HG03354 (cell line): ENCODE measurements at regions not wholly inside any gene's neighbourhood (a gene's known extent, or its start where the extent isn't known, plus 50 kb on each side); places are given as distances from the start of the nearest gene placed in this dataset.
"Not testable (repeated sequence)": the region's sequence is repeated elsewhere in the genome, so short reads cannot be mapped to it uniquely, and the experiment has no call there.

ENCODE experiments used
- ATAC-seq: cut with Tn5 transposase; IDR thresholded peaks from one replicate; pipeline ENCODE4 v1.9.1; 2021; ENCODE audit warnings: mild to moderate bottlenecking; ENCODE audit not compliant: unreplicated experiment, poor library complexity, severe bottlenecking

DNA sequence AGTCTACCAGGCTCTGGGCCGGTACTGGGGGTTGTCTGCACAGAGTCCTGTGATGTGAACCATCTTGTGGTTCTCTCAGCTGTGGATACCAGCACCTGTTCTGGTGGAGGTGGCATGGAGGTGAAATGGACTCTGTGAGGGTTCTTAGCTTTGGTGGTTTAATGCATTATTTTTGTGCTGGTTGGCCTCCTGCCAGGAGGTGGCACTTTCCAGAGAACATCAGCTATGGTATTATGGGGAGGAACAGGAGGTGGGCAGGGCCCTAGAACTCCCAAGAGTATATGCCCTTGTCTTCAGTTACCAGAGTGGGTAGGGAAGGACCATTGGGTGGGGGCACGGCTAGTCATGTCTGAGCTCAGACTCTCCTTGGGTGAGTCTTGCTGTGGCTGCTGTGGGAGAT is 187.1 kb downstream of the ACTR3B start:
- ATAC-seq: not testable (repeated sequence)

DNA sequence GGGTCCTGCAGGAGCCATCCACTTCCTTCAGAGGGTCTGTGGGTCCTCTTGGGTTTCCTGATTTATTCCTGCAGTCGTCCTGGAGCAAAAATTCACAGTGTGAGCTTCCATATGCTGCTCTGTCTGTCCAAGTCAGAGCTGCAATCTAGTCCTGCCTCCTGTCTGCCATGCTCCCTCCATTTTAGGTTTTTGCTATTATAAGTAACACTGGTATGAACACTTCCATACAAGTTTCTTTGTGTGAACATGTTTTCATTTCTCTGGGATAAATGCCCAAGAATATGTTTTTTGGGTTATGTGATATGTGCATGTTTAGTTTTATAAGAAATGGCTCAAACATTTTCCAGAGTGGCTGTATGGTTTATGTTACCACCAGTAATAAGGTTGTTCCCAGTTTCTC is 188.1 kb downstream of the ACTR3B start:
- ATAC-seq: no peak

DNA sequence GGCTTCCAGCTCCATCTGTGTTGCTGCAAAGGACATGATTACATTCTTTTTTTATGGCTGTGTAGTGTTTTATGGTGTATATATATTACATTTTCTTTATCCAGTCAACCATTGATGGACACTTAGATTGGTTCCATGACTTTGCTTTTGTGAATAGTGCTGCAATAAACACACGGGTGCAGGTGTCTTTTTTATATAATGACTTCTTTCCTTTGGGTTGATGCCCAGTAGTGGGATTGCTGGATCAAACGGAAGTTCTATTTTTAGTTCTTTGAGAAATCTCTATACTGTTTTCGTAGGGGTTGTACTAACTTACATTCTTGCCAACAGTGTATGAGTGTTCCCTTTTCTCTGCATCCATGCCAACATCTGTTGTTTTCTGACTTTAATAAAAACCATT is 189.7 kb downstream of the ACTR3B start:
- ATAC-seq: no peak

DNA sequence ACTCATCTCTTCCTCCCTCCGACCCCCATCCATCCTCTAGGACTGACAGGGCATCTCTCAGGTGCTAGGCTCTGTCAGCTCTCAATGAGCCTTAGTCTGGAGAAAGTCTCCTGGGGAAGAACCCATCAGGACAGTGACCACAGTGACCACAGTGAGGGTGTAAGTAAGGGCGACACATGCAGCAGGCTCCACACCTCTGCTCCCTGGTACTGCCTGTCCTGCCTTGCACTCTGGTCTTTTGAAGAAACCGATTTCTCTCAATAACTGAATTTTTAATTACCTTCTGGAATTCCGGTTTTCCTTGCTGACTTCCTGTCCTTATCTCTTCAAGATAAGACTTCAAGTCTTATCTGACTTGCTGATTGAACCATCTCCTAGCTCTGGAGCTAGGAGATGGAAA is 190.2 kb downstream of the ACTR3B start:
- ATAC-seq: no peak

DNA sequence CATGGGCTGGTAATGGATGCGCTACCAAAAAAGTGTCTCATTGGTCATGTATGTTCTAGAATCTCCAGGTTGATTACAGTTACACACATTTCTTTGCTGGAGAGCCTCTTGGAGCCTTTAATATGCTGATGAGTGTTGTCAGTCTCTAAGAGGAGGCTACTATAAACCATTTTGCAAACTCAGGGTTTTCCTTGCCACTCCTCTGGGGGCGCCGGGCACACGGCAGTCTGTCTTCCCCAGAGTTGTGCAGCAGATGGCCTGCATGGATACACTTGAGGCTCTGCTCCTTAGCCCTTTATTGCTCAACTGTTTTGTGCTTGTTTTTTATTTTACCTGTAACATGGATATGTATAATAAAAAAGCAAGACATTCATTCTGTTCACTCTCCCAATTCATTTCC is 196.5 kb downstream of the ACTR3B start:
- ATAC-seq: no peak

DNA sequence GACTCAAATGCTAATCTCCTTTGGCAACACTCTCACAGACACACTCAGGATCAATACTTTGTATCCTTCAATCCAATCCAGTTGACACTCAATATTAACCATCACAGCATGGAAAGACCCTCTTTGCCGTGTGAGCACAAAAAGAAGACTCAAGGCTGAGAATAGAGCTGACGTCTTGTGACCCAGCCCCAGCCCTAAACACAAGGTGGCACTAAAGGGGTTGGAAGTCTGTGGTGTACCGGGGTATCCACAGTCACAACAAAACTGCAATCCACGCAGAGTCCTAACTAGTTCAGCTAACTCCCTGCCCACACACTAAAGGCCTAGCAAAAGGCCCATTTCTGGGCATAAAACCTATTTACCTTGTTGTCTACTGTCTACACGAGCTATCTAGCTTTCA is 200.1 kb downstream of the ACTR3B start:
- no peak for ATAC-seq

DNA sequence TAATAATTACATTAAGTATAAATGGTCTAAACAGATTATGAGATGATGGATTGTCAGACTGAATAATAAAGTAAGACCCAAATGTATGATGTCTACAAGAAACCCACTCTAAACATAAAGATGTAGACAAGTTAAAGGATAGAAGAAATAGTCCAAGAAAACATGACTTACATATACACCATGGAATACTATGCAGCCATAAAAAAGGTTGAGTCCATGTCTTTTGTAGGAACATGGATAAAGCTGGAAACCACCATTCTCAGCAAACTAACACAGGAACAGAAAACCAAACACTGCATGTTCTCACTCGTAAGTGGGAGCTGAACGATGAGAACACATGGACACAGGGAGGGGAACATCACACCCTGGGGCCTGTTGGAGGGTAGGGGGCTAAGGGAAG is 202.2 kb downstream of the ACTR3B start:
- ATAC-seq: not testable (repeated sequence)

DNA sequence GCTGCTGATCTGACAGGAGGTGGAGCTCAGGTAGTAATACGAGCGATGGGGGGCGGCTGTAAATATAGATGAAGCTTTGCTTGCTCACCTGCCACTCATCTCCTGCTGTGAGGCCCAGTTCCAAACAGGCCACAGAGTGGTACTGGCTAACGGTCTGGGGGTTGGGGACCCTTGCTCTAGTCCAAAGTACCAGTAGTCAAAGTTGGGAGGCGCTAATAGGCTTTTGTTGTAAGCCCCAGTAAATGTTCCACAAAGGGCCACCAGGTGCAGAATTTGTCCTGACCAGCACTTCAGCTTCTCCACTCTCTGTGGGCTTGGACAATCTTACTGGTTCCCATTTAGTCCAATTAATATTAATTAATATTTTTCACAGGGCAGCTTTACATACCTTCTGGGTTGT is 206.6 kb downstream of the ACTR3B start:
- no peak for ATAC-seq

DNA sequence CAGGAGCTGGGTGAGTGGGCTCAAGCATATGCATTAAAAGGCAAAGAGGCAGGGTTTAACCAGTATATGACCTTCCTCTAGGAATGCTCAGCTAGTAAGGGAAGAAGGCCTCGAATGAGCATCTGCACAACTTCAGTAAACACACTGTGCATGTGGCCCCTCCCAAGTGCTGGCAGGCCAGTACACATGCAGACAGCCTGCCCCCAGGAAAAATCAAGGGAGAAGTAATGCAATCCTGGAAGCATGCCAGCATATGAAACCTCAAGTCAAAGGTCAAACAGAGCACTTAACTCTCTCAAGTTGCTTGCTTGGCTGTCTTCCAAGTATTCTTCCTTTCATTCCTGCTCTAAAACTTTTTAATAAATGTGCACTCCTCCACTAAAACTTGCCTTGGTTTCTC is 208.4 kb downstream of the ACTR3B start:
- ATAC-seq: no peak

DNA sequence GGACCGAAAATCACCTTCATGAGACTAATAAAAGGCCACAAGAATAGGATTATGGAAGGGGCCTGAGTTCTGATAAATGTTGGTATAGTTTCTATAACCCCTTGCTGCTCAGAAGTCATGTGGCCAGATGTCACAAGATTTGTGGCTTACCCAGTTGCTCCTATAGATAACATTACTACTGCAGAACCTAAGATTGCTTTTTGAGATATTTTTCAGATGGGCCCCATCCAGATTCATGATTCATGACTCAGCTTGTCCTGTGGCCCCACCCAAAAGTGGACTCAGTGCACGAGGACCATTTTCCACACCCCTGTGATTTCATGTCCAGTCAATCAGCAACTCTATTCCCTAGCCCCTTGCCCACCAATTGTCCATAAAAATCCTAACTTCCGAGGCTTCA is 209.0 kb downstream of the ACTR3B start:
- no peak for ATAC-seq

DNA sequence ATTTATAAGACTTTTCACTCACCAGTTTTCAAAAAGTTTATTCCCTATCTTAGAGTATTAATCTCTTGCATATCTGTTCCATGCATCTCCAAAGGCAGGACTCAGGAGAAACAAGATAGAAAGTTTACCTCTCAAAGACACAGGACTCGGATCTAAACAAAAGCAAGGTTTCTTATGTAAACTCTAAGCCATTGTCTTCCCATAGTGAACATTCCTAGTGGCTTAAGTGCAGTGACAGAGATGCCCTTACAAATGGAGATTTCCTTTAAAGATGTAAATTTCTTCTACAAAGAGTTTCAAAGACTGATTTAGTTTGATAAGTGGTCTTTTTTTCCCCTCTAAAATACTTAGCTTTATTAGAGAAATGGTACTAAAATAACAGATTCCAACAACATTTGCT is 209.8 kb downstream of the ACTR3B start:
- ATAC-seq: no peak

DNA sequence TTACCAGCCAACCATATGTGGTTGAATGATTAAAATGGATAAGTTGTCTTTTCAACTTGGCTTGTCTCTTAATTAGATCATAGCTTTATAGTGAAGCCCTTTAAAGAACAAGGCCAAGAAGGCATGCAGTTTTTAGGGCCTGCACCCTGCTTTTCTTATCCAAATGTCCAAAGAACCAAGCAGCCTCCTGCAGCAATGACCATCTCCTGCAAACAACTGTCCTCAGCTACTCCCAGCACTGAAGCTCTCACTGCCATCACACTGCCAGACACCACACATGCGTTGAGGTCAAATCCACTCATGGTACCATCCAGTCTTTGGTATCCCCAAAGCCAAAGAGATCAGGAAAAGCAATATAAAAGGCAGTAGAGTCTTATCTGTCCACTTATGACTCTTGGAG is 210.3 kb downstream of the ACTR3B start:
- ATAC-seq: no peak

DNA sequence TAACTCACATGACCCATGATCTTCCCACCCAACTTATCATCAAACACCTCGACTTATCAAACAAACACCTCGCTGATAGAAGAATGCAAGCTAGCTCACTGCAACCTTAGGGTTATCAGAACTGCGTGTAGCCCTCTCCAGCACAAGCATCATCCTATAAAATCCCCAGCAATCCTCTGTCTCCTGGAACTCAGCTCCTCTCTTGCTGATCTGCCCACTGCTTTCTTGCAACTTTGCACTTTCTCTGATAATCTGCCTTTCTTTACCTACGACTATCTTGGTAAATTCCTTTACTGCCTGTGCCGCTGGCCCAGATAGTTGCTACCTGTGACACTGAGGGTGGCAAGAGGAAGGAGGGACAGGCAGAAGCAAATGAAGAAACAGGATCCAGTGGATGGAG is 210.9 kb downstream of the ACTR3B start:
- ATAC-seq: no peak

DNA sequence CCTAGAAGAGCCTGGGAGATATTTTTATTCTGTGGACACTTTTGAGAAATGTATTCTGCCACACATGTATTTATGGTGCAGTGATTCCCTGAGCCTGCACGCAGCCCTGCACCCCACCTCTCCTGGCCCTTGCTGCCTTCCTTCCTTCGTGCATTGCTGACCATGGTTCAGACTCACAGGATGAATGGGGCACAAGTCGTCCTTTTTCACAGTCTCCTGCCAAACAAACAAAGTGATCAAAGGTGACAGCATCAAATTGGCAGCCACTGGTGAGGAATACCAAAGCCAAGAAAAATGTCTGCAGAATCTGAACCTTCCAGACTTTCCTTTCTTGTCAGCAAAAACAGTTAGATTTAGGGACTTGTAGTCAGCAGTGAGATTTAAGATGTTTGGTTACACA is 215.0 kb downstream of the ACTR3B start:
- no peak for ATAC-seq

DNA sequence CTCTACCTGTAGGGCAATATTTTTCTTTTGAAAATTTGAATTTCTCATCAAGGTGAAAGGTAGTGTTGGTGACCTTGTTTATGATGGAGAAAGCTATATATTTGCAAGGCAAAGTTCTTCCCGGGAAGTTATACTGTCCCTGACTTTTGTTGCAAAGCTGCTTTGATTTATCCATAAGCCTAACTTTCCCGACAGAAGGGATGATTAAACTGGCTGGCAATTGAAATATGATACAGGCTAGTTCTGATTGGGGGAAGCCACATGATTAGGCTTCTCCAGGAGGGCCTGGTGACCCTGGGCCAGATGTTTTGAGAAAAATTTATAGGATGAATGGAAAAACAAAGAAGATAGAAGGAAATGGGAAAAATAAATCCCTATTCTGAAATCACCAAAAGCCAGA is 215.5 kb downstream of the ACTR3B start:
- no peak for ATAC-seq

DNA sequence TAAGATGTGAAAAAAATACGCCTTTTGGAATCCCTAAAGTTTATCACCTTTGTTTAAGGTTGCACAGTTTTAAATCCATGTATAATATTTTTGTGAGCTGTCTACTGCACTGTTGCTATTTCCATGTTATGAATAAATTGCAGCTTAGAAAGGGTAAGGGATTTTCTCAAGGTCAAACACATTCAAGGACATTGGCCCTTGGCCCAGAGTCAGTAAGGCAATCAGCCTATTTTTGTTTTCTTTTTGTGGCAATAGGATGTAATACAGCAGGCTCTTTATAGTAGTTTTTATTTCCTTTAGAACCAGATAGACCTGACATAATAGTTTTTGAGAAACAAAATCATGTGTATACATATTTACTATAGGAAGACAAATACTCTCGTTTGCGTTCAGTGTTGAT is 219.8 kb downstream of the ACTR3B start:
- no peak for ATAC-seq

DNA sequence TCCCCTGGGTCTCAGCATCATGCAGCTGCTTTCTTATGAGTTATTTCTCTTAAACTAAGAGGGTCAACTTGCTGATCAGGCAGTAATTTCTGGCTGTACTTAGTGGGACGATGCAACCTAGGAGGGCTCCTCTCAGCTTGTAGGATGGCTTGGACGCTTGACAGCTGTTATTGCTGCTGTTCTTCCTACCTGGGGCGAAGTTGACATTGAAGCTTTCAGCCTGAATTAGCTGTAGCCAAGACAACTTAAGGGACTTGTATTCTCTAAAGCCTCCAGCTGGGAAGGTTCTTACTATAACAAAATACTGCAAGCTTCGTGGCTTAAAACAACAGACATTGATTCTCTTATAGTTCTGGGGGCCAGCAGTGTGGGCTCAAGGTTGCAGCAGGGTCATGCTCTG is 224.9 kb downstream of the ACTR3B start:
- ATAC-seq: no peak

DNA sequence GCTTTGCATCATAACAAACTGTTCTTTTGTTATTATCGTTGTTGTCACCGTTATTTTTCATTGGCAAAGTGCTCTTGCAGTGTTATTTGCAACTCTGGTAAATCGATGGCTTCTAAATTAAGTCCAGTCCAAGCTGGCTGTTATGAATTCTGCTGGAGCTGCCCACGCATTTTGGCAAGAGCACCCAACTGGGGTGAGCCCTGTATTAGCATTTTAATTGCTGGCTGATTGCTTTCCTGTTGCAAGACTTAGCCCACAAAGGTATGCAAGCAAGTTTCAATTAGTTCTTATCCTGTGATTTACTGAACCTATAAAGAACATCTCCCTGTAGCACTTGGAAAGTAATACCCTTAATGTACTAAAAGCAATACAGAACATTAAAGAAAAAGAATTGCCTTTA is 226.8 kb downstream of the ACTR3B start:
- no peak for ATAC-seq

DNA sequence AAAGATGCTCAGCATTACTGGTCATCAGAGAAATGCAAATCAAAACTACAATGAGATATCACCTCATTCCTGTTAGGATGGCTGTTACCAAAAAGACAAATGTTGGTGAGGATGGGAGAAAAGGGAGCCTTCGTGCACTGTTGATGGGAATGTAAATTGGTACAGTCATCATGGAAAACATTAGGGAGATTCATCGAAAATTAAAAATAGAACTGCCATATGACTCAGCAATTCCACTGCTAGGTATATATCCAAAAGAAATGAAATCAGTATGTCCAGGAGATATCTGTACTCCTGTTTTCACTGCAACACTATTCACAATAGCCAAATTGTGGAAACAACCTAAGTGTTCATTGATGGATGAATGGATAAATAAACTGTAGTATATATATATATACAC is 228.1 kb downstream of the ACTR3B start:
- ATAC-seq: no peak

DNA sequence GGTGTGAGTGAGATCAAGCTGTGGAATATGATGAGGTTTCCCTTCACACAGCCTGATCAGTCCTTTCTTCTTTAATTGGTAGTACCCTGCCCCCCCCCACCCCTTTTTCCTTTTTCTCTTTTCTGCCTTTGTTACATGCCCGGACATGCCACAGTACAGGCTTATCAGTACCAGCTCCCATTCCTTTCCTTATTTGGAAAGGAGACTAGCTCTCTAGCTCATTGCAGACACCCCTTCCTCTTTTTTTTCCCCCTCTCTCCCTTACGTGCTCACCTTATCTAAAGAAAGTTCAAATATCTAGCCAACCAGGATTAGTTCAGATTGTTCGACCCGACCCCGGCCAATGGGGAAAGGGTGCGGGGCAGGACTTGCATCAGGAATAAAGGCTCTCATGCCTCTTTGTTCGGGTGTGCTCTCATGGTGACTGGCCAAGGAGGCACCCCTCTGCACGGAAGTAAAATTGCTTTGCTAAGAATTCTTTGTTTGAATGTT is 230.4 kb downstream of the ACTR3B start:
- no peak for ATAC-seq

DNA sequence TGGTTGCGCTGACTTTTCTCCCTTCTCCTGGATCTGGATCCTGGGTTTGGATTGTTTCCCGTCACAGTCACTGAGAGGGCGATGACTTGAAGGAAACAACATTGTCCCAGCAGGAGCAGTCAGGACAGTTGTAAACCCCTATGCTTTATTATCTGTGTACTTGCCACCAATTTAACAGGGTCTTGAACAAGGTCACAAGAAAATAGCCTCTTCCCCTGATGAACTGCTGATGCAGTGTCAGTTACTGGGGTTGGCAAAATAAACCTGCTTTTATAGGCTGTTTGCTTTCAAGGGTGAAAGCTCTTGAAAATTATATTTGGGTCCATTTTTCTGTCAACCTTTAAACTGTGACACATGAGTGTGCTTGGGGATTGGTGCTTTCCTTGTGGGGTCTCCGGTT is 238.9 kb downstream of the ACTR3B start:
- ATAC-seq: no peak

DNA sequence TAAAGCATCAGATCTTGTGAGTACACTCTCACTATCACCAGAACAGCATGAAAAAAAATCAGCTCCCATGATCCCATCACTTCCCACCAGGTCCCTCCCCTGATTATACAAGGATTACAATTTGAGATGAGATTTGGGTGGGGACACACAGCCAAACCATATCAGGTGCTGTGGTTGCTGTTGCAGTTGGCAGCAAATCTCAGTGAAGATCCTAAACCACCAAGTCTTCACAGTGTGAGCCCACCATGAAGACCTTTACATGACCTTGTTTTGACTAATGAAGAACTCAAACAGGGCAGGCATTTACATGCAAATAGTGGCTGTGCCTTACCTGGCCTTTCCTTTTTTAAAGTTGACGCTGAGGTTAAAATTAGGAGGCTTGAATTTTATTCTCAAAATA is 242.6 kb downstream of the ACTR3B start:
- ATAC-seq: no peak

DNA sequence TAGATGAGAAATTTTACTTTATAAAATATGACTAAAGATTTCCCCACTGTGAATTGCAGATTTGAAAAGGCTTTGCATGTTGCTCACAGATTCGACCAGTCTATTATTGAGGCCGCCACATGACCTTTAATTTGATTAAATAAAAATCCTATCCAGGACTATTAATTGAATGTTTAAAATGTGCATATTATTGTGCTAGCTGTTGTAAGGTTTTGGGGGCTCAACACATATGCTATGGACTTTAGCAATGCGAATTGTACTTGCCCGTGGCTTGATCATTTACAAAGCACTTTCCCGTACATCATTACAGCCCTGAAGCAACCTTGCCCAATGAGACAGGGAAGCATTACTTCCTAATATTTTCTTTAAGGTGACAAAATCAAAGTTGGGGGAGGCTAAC is 243.0 kb downstream of the ACTR3B start:
- no peak for ATAC-seq
